Parathyroid adenoma (tissue), 2 donors: ENCODE measurements at regions not wholly inside any gene's neighbourhood (a gene's known extent, or its start where the extent isn't known, plus 50 kb on each side); places are given as distances from the start of the nearest gene placed in this dataset.

ENCODE experiments used
- H2AFZ ChIP-seq: fragments of 300-600 bp; sonication (generic); one replicate; pipeline ENCODE4 v1.7.0; 2017; ENCODE audit warnings: antibody characterized with exemption, mild to moderate bottlenecking
- H3K27ac ChIP-seq: fragments of 300-600 bp; sonication (generic); one replicate; pipeline ENCODE4 v1.7.0; 2017
- H3K27me3 ChIP-seq: fragments of 300-600 bp; sonication (generic); one replicate; pipeline ENCODE4 v1.7.0; 2017; ENCODE audit warnings: low read length; ENCODE audit not compliant: control insufficient read depth, insufficient read depth
- H3K36me3 ChIP-seq: fragments of 300-600 bp; sonication (generic); one replicate; pipeline ENCODE4 v1.7.0; 2017; ENCODE audit warnings: low read length; ENCODE audit not compliant: control insufficient read depth, insufficient read depth
- H3K4me1 ChIP-seq: fragments of 300-600 bp; sonication (generic); one replicate; pipeline ENCODE4 v1.7.0; 2017; ENCODE audit warnings: control low read depth
- H3K4me2 ChIP-seq: fragments of 300-600 bp; sonication (generic); one replicate; pipeline ENCODE4 v1.7.0; 2017; ENCODE audit warnings: low read length
- H3K4me3 ChIP-seq: fragments of 300-600 bp; sonication (generic); one replicate; pipeline ENCODE4 v1.7.0; 2017; ENCODE audit warnings: low read depth, low read length
- H3K79me2 ChIP-seq: fragments of 300-600 bp; sonication (generic); one replicate; pipeline ENCODE4 v1.7.0; 2017; ENCODE audit warnings: control low read depth
- H3K9ac ChIP-seq: fragments of 300-600 bp; sonication (generic); one replicate; pipeline ENCODE4 v1.7.0; 2017; ENCODE audit warnings: mild to moderate bottlenecking
- H3K9me3 ChIP-seq: fragments of 300-600 bp; sonication (generic); one replicate; pipeline ENCODE4 v1.7.0; 2017; ENCODE audit warnings: low read length; ENCODE audit not compliant: control insufficient read depth
- CTCF ChIP-seq: fragments of 300-600 bp; sonication (generic); IDR thresholded peaks from one replicate; pipeline ENCODE4 v1.7.0; 2017; ENCODE audit warnings: antibody characterized with exemption, mild to moderate bottlenecking
- donor health status: primary hyperparathyroidism.

DNA sequence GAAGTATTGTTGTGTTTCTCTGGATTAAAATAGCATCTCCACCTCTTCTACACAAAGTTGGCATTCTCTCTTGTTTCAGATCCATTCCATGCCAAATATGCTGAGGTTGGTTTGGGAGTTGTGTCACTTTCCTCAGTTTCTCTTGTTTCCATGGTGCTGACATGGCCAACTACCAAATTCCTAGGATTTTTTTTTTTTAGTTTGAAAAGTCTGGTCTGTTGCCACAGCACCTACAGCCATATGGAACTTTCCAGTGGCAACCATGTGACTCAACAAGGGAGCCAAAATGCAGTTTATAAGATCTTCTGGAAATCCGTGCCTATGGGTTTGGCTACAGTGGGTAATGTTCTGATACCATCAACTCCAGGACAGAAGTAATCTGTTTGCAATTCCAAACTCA is 96.0 kb upstream of the CLSTN2 start:
- Histone ChIP-seq H3K27me3 (no peaks in the 10 kb centered on the region), H3K4me3 (no peak overlapping the region), H3K9me3 (no peaks in the 10 kb centered on the region), H3K36me3 (no peaks in the 10 kb centered on the region), H2AFZ (no peak overlapping the region), H3K27ac (no peak overlapping the region), H3K9ac (no peak overlapping the region), H3K4me2 (no peak overlapping the region), H3K79me2 (no peaks in the 10 kb centered on the region), H3K4me1 (no peaks in the 10 kb centered on the region)
- no peak for TF ChIP-seq CTCF

DNA sequence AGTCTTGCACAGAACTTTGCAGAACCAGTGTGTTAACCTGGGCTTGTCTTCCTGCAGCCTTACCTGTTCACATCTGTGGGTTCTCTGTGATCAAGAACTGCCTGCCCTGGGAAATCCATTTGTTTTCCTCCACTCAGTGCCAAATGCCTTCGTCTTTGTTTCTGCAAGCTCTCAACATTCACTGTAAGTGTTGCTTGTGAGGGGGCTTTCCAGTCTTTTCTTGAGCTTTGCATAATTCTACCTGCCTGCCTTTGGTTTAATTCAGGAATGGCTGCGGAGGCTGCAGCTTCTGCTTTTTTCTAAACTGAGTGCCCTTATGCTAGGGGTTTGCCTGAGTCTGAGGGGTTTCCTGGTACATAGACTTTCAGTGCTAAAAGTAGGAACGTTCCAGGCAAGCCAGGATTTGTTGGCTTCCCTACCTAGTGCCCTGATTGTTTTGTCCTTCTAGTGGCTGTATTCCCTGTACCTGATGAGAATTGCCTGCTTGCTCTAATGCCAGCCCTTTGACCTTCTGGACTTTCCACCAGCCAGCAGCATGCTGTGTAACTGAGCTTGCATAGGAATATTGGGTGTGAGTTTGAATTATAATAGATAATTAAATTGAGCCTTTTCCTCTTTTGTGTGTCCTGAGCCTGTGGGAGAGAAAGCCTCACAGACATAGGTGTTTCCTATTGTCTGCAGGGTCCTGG is 96.6 kb upstream of the CLSTN2 start:
- H3K4me2 ChIP-seq = no peak overlapping the region
- H3K4me3 ChIP-seq = no peak overlapping the region
- no peak overlapping the region for H3K27ac ChIP-seq
- H3K79me2 ChIP-seq = no peaks in the 10 kb centered on the region
- TF ChIP-seq CTCF = no peak
- no peaks in the 10 kb centered on the region for H3K4me1 ChIP-seq
- H3K27me3 ChIP-seq = no peaks in the 10 kb centered on the region
- H3K9me3 ChIP-seq = no peaks in the 10 kb centered on the region
- no peak overlapping the region for H2AFZ ChIP-seq
- H3K36me3 ChIP-seq = no peaks in the 10 kb centered on the region
- no peak overlapping the region for H3K9ac ChIP-seq

DNA sequence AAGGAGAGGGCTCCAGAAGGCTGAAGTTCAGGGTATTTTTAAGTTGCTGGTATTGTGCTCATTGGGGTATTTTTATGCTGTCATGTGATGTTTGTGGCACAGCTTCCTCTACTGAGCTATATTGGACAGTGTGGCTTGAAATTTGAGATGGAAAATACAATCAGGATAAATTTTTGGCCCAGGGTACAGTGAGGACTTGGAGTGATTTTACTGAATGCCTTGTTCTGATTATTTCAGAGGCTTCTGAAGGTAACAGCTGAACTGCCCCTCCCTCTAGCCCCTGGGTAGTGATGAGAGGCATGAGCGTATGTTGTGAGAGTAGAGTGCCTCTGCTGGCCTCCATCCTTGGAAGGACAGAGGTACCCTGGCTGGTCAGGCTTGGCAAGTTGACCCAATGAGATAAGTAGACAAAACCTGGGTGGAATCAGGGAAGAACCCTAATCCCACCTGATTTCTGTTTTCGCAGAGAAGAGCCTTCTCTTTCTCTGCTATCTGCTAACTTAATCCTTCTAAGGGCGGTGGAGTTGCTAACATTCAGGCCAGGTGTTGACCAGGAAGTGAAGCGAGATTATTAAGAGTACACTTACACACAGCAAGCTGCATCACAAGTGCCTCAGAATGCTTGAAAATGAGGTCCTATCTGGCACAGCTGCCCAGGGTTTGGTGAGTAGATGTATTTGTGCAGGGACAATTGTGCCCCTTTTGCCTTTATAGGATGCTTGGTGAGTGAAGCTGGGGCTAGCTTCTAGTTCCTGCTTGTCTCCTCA is 98.1 kb upstream of the CLSTN2 start:
- H3K9ac ChIP-seq = no peak overlapping the region
- no peaks in the 10 kb centered on the region for H3K27me3 ChIP-seq
- H3K36me3 ChIP-seq = no peaks in the 10 kb centered on the region
- no peak for TF ChIP-seq CTCF
- H2AFZ ChIP-seq = no peak overlapping the region
- no peaks in the 10 kb centered on the region for H3K79me2 ChIP-seq
- H3K27ac ChIP-seq = no peak overlapping the region
- no peaks in the 10 kb centered on the region for H3K9me3 ChIP-seq
- no peaks in the 10 kb centered on the region for H3K4me1 ChIP-seq
- H3K4me2 ChIP-seq = no peak overlapping the region
- no peak overlapping the region for H3K4me3 ChIP-seq

DNA sequence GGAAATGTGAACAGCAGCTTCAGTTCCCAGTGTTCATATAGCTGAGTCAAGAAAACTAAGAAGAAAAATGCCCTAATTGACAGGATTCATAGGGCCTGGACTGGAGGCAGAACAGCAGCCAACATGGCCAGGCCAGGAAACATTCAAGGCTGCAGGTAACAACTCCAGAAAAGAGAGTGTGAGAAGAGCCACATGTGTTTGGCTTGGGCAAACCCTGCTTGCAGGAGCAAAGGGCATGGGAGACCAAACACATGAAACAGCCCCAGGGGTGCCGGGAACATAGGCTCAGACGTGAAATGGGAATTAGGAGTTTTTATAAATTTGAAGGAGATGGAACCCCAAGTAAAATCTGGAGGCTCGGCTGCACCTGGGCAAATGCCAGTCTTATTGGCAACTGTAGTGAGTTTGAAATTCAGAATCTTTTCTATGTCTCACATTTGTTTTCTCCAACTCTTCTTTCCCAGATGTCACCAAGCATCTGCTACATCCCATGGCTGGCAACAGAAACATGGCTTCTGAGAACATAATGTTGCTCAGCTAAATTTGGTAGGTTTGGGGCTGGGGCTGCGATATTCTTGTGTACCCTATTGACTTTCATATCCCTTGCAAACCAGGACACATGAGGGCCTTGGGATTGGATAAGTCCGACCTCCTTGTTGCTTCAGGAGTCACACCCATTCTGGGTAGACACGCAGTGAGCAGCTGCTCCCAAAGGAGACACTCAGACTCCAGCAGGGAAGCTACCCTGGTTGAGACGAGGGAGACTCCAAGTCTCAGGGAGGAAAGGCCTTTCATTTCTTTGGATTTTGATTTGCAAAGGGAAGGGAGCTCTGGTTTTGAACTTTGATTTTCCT is 98.9 kb upstream of the CLSTN2 start:
- Histone ChIP-seq H3K4me1 (no peaks in the 10 kb centered on the region), H3K9ac (no peak overlapping the region), H3K27me3 (no peaks in the 10 kb centered on the region), H3K79me2 (no peaks in the 10 kb centered on the region), H3K27ac (no peak overlapping the region), H3K36me3 (no peaks in the 10 kb centered on the region), H3K9me3 (no peaks in the 10 kb centered on the region), H3K4me3 (no peak overlapping the region), H3K4me2 (no peak overlapping the region), H2AFZ (no peak overlapping the region)
- TF ChIP-seq CTCF = no peak
